CD4-positive, CD25-positive, alpha-beta regulatory T cell (primary cell): ENCODE measurements at regions not wholly inside any gene's neighbourhood (a gene's known extent, or its start where the extent isn't known, plus 50 kb on each side); places are given as distances from the start of the nearest gene placed in this dataset.

Experiments
- ATAC-seq, 2 donors: fragments of 150-1000 bp; cut with Tn5 transposase; one replicate each; pipeline ENCODE4 v1.10.0; 2021; ENCODE audit warnings: low read depth in 2 of 2, moderate number of reproducible peaks in 2 of 2, moderate library complexity in 1 of 2
- DNase-seq, 3 donors: peaks; one replicate each; pipeline versions ENCODE4 v3.0.0 to v3.0.0-alpha.2; 2012 to 2022; ENCODE audit warnings: mixed read lengths in 1 of 3
- H3K27ac ChIP-seq: one replicate; pipeline ENCODE4 v1.7.0; 2013; ENCODE audit warnings: mild to moderate bottlenecking, low read length; ENCODE audit not compliant: insufficient read depth, poor library complexity, severe bottlenecking
- H3K27me3 ChIP-seq: one replicate; pipeline ENCODE4 v1.7.0; 2013; ENCODE audit warnings: low read length; ENCODE audit not compliant: control insufficient read depth, insufficient read depth
- H3K36me3 ChIP-seq: one replicate; pipeline ENCODE4 v1.7.0; 2013; ENCODE audit warnings: mild to moderate bottlenecking, low read length, moderate library complexity; ENCODE audit not compliant: control insufficient read depth, insufficient read depth
- H3K4me1 ChIP-seq: 2 replicates; pipeline ENCODE4 v1.7.0; 2013; ENCODE audit warnings: mild to moderate bottlenecking, low read length; ENCODE audit not compliant: insufficient read depth, control insufficient read depth, poor library complexity, severe bottlenecking
- H3K4me3 ChIP-seq: one replicate; pipeline ENCODE4 v1.7.0; 2013; ENCODE audit warnings: low read depth, mild to moderate bottlenecking, low read length, moderate library complexity
- H3K9me3 ChIP-seq, 2 experiments: 1 replicate in 1 of 2; 2 replicates in 1 of 2; pipeline ENCODE4 v1.7.0; 2013; ENCODE audit warnings: low read length in 2 of 2, mild to moderate bottlenecking in 1 of 2, moderate library complexity in 1 of 2; ENCODE audit not compliant: control insufficient read depth in 2 of 2
- H3K27ac Mint-ChIP-seq, 3 donors: one replicate each; pipeline ENCODE4 v1.8.0; 2020 to 2022; ENCODE audit warnings: mild to moderate bottlenecking in 3 of 3, mixed read lengths in 3 of 3, moderate library complexity in 2 of 3
- H3K27me3 Mint-ChIP-seq: one replicate; pipeline ENCODE4 v1.8.0; 2022; ENCODE audit warnings: mild to moderate bottlenecking, mixed read lengths
- H3K36me3 Mint-ChIP-seq: one replicate; pipeline ENCODE4 v1.8.0; 2020; ENCODE audit warnings: mixed read lengths
- H3K4me1 Mint-ChIP-seq, 4 donors: one replicate each; pipeline ENCODE4 v1.8.0; 2020 to 2022; ENCODE audit warnings: mixed read lengths in 4 of 4, mild to moderate bottlenecking in 1 of 4
- H3K4me3 Mint-ChIP-seq, 4 donors: one replicate each; pipeline ENCODE4 v1.8.0; 2020 to 2022; ENCODE audit warnings: mild to moderate bottlenecking in 4 of 4, mixed read lengths in 4 of 4, moderate library complexity in 3 of 4
- H3K9me3 Mint-ChIP-seq, 7 donors: one replicate each; pipeline ENCODE4 v1.8.0; 2020 to 2022; ENCODE audit warnings: mixed read lengths in 7 of 7, mild to moderate bottlenecking in 3 of 7, moderate library complexity in 2 of 7

DNA sequence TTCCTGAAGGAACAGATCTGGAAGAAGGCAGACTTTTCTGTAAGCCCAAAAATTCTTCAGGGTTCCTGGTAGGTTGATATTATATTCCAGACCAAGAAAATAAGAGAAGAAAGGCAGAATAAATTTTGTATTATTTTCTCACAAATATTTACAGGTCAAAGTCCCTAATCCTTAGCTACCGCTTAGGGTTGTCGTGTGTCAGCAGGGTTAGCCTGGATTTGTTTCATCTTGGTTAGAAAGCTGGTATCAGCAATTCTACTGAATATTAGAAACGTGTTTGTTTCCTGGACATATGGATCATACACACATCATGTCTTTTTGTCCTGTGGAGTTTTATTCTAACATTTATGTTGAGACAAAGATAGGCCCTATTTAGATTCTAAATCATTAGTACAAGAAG, 232.9 kb upstream of the CXXC4 start:
- H3K9me3 Mint-ChIP-seq = peaks cover 0 to 5% (median 0%) of the 10 kb centered on the region in 7 donors
- H3K9me3 ChIP-seq = no peaks in the 10 kb centered on the region
- H3K36me3 Mint-ChIP-seq = no peaks in the 10 kb centered on the region
- H3K36me3 ChIP-seq = no peaks in the 10 kb centered on the region
- no peak overlapping the region for H3K4me3 Mint-ChIP-seq
- no peak overlapping the region for H3K4me3 ChIP-seq
- ATAC-seq (no peak), DNase-seq (no peak)
- H3K27me3 Mint-ChIP-seq = no peaks in the 10 kb centered on the region
- no peak overlapping the region for H3K27ac Mint-ChIP-seq
- H3K4me1 Mint-ChIP-seq = no peaks in the 10 kb centered on the region
- no peaks in the 10 kb centered on the region for H3K27me3 ChIP-seq
- H3K4me1 ChIP-seq = no peaks in the 10 kb centered on the region
- H3K27ac ChIP-seq = no peak overlapping the region

DNA sequence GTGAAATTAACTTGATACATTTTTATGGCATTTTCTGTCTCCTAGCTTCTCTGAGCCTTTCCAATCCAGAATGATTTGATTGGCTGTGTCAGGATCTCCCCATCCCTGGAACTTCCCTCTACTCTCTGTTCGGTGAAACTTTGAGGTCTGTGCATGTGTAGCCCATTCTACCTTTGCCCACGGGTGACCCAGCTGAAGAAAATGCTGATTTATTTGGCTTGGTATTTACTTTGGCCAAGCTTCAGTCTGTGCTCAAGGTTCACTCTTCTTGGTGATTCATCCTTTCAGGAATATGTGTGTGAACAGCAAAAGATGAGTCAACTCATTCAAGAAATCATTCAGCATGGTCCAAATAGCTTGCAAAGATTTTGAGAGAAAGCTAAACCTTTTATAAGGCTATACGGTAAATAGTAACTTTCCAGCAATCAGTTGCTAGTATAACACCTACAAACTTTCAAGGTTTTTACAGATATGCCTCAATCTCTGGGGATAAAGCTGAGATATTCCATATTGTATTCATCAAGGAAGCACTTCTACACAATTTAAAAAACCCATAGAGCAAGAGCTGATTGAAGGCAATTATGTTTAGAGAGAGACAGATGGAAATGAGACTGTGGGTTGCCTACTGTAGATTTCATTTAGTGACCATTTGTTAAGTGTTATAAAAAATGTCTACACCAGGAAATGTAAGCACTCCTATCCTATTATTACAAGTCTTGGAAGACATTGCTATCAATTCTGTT, 233.9 kb upstream of the CXXC4 start:
- Mint-ChIP-seq H3K4me3 (no peak overlapping the region), H3K4me1 (no peaks in the 10 kb centered on the region), H3K27ac (no peak overlapping the region), H3K36me3 (no peaks in the 10 kb centered on the region), H3K9me3 (peaks cover 0 to 5% (median 0%) of the 10 kb centered on the region in 7 donors), H3K27me3 (no peaks in the 10 kb centered on the region)
- H3K4me1 ChIP-seq = no peaks in the 10 kb centered on the region
- H3K9me3 ChIP-seq = no peaks in the 10 kb centered on the region
- no peak overlapping the region for H3K27ac ChIP-seq
- ATAC-seq (no peak), DNase-seq (no peak)
- no peaks in the 10 kb centered on the region for H3K27me3 ChIP-seq
- H3K36me3 ChIP-seq = no peaks in the 10 kb centered on the region
- no peak overlapping the region for H3K4me3 ChIP-seq

DNA sequence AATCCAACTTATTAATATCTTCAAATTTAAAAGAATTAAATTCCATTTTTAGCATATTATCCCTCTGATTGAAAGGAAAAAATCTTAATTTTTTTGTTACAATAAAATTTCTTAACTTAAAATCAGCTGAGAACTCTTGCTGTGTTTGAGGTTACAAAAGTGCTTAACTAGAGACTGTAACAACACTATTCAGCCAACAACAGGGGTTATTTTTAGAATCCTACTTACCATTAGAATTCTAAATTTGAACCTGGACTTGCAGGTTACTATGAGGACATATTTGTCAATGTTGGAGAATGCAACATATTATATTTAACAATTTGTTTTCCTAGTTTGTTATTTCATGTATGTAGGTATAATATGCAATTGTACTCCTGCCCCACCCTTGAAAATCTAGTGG, 238.1 kb upstream of the CXXC4 start:
- ATAC-seq (no peak), DNase-seq (no peak)
- no peaks in the 10 kb centered on the region for H3K27me3 ChIP-seq
- no peak overlapping the region for H3K4me3 Mint-ChIP-seq
- no peaks in the 10 kb centered on the region for H3K36me3 ChIP-seq
- H3K27ac Mint-ChIP-seq = no peak overlapping the region
- H3K9me3 ChIP-seq = no peaks in the 10 kb centered on the region
- H3K27me3 Mint-ChIP-seq = no peaks in the 10 kb centered on the region
- peaks cover 0 to 2% (median 0%) of the 10 kb centered on the region in 7 donors for H3K9me3 Mint-ChIP-seq
- no peaks in the 10 kb centered on the region for H3K4me1 ChIP-seq
- no peaks in the 10 kb centered on the region for H3K36me3 Mint-ChIP-seq
- H3K4me1 Mint-ChIP-seq = no peaks in the 10 kb centered on the region
- no peak overlapping the region for H3K27ac ChIP-seq
- H3K4me3 ChIP-seq = no peak overlapping the region

DNA sequence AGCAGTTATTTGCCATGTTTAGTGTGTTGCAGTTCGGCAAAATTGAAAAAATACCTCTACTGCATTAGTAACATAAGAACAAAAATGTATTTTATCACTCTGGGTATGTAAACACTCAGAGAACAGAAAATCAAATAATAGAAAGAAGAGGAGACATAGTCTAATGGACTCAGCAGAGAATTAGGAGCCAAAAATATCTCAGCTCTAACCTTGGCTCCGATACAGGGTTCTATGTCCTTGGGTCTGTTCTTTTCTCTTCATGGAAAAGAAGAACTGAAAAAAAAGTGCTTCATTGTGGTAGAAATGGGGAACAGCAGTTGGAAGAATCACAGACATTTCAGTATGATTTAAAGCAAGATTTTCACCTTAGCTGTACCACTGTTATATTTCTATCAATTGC, 240.5 kb upstream of the CXXC4 start:
- Mint-ChIP-seq H3K36me3 (no peaks in the 10 kb centered on the region), H3K4me1 (no peaks in the 10 kb centered on the region), H3K4me3 (no peak overlapping the region), H3K27me3 (no peaks in the 10 kb centered on the region), H3K9me3 (peaks cover 0 to 2% (median 0%) of the 10 kb centered on the region in 7 donors), H3K27ac (no peak overlapping the region)
- H3K36me3 ChIP-seq = no peaks in the 10 kb centered on the region
- DNase-seq (no peak), ATAC-seq (no peak)
- H3K9me3 ChIP-seq = no peaks in the 10 kb centered on the region
- H3K27ac ChIP-seq = no peak overlapping the region
- no peaks in the 10 kb centered on the region for H3K27me3 ChIP-seq
- no peak overlapping the region for H3K4me3 ChIP-seq
- H3K4me1 ChIP-seq = no peaks in the 10 kb centered on the region

DNA sequence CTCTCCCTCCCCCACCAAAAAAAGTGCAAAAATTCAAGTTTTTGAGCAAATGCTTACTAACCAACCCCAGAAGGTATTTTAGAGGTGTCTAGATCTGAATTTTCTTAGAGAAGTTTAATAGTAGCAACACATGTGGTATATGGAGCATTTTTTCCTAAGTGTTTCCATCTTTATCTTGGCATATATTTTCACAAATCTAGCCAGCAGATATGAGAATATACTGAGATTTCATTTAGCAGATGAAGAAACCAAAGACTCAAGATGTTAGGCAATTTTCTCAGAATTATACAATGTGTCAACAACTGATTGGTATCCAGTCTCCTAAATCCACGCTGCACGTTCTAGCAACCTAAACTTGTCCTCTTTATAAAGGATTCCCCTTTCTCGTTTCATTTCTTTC, 245.5 kb upstream of the CXXC4 start:
- ATAC-seq (no peak), DNase-seq (no peak)
- Histone ChIP-seq H3K4me1 (no peaks in the 10 kb centered on the region), H3K4me3 (no peak overlapping the region), H3K27ac (no peak overlapping the region), H3K36me3 (no peaks in the 10 kb centered on the region), H3K9me3 (no peaks in the 10 kb centered on the region), H3K27me3 (no peaks in the 10 kb centered on the region)
- Mint-ChIP-seq H3K27ac (no peak overlapping the region), H3K36me3 (no peaks in the 10 kb centered on the region), H3K4me3 (no peak overlapping the region), H3K9me3 (peaks cover 0 to 2% (median 0%) of the 10 kb centered on the region in 7 donors), H3K27me3 (peaks cover 4% of the 10 kb centered on the region), H3K4me1 (no peaks in the 10 kb centered on the region)

DNA sequence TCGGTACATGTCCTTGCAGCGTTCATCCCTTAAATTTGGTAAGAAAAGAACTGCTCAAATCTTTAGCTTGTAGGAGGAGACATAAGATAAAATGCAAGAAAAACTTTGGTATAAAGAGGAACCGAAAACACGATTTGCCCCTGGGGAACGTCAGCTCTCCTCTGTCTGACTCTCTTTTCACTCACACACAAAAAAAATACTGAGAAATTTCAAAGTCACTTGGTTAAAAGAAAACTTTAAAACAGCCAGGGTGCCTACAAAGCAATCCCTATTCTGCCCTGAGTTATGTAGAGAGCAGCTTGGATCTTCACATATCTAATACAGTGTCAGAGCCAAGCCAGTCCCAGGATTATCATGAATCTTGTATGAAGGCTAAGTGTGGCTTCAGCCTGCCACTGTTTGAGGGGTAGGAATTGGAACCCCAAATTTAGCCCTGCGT, 248.5 kb upstream of the CXXC4 start:
- Mint-ChIP-seq H3K9me3 (peaks cover 0 to 2% (median 0%) of the 10 kb centered on the region in 7 donors), H3K4me1 (no peaks in the 10 kb centered on the region), H3K27me3 (peaks cover 4% of the 10 kb centered on the region), H3K4me3 (no peak overlapping the region), H3K27ac (no peak overlapping the region), H3K36me3 (no peaks in the 10 kb centered on the region)
- DNase-seq (no peak), ATAC-seq (no peak)
- no peak overlapping the region for H3K27ac ChIP-seq
- H3K36me3 ChIP-seq = no peaks in the 10 kb centered on the region
- no peaks in the 10 kb centered on the region for H3K9me3 ChIP-seq
- H3K4me3 ChIP-seq = no peak overlapping the region
- no peaks in the 10 kb centered on the region for H3K27me3 ChIP-seq
- no peaks in the 10 kb centered on the region for H3K4me1 ChIP-seq

DNA sequence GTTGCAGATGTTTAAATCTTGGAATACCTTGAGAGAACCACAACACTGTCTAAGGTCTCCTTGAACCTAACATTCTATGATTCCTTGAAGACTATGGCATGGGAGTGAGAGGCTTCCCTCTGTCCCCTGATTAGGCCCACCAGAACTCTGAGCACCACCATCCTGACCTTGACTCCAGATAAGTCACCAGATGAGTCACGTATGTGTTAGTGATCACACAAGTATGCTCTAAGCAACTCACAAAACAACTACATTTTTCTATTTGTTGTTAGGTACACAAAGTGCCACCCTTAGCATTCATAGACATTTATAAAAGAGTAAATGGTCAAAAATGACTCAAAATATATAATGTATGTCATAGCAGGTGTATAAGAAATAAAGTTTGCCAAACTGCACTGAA, 252.9 kb upstream of the CXXC4 start:
- Histone ChIP-seq H3K4me1 (no peaks in the 10 kb centered on the region), H3K4me3 (no peak overlapping the region), H3K36me3 (no peaks in the 10 kb centered on the region), H3K27me3 (no peaks in the 10 kb centered on the region), H3K9me3 (no peaks in the 10 kb centered on the region), H3K27ac (no peak overlapping the region)
- no peak overlapping the region for H3K4me3 Mint-ChIP-seq
- no peaks in the 10 kb centered on the region for H3K36me3 Mint-ChIP-seq
- H3K27me3 Mint-ChIP-seq = no peaks in the 10 kb centered on the region
- no peak for DNase-seq
- no peak overlapping the region for H3K27ac Mint-ChIP-seq
- ATAC-seq = no peak
- peaks cover 0 to 4% (median 0%) of the 10 kb centered on the region in 7 donors for H3K9me3 Mint-ChIP-seq
- peaks cover 0 to 4% (median 0%) of the 10 kb centered on the region in 4 donors for H3K4me1 Mint-ChIP-seq

DNA sequence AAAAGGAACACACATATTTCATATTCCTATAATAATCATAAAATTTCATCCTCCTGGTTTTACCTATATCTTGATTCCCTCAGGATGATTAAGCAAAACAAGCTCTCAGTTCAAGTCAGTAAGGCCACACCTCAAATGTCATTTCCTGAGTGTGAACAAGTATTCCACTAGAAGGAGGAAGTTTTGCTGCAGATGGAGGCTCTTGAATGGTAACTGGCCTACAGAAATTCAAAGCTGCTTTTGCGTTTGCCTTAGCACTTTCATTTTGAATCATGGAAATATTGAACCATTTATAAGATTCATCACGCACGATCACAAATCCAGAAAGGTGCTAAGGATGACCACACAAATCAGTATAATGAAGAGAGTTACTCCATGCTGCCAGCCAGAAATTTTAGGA, 254.4 kb upstream of the CXXC4 start:
- no peaks in the 10 kb centered on the region for H3K9me3 ChIP-seq
- H3K9me3 Mint-ChIP-seq = peaks cover 0 to 5% (median 0%) of the 10 kb centered on the region in 7 donors
- no peak overlapping the region for H3K4me3 ChIP-seq
- H3K36me3 Mint-ChIP-seq = no peaks in the 10 kb centered on the region
- H3K27me3 Mint-ChIP-seq = no peaks in the 10 kb centered on the region
- peak in 1 of 3 donors; percentile 7 for DNase-seq
- H3K27ac ChIP-seq = no peak overlapping the region
- no peaks in the 10 kb centered on the region for H3K36me3 ChIP-seq
- no peaks in the 10 kb centered on the region for H3K27me3 ChIP-seq
- no peaks in the 10 kb centered on the region for H3K4me1 ChIP-seq
- no peak overlapping the region for H3K27ac Mint-ChIP-seq
- no peak overlapping the region for H3K4me3 Mint-ChIP-seq
- peaks cover 0 to 4% (median 0%) of the 10 kb centered on the region in 4 donors for H3K4me1 Mint-ChIP-seq
- ATAC-seq = no peak
